ENCODE measurements at regions not wholly inside any gene's neighbourhood (a gene's known extent, or its start where the extent isn't known, plus 50 kb on each side); places are given as distances from the start of the nearest gene placed in this dataset.
"Not testable (repeated sequence)": the region's sequence is repeated elsewhere in the genome, so short reads cannot be mapped to it uniquely, and the experiment has no call there.

- DNase-seq (ENCODE audit: low read depth), result no peak
Observed at GRCh38 chr6:85357651-85358050, 92.2 kb upstream of the NT5E start.

GRCh38 chr6:85356743-85357142, 93.1 kb upstream of the NT5E start:
- not testable (repeated sequence) for DNase-seq (ENCODE audit: low read depth)

GRCh38 chr6:85355816-85356215, 94.1 kb upstream of the NT5E start:
- DNase-seq (ENCODE audit: low read depth), result no peak

- peak; percentile 80 for DNase-seq (ENCODE audit: low read depth)
Observed at GRCh38 chr6:85354761-85355618, 94.9 kb upstream of the NT5E start.

GRCh38 chr6:85353012-85353411, 96.9 kb upstream of the NT5E start:
- no peak for DNase-seq (ENCODE audit: low read depth)

- no peak for DNase-seq (ENCODE audit: low read depth)
Observed at GRCh38 chr6:85348643-85349042, 101.2 kb upstream of the NT5E start.

- DNase-seq (ENCODE audit: low read depth), result no peak
Observed at GRCh38 chr6:85347812-85348211, 102.1 kb upstream of the NT5E start.

- DNase-seq (ENCODE audit: low read depth), result no peak
Observed at GRCh38 chr6:85346196-85346595, 103.7 kb upstream of the NT5E start.

- no peak for DNase-seq (ENCODE audit: low read depth)
Observed at GRCh38 chr6:85344996-85345395, 104.9 kb upstream of the NT5E start.

GRCh38 chr6:85343428-85343827, 106.5 kb upstream of the NT5E start:
- DNase-seq (ENCODE audit: low read depth), result no peak

- no peak for DNase-seq (ENCODE audit: low read depth)
Observed at GRCh38 chr6:85329196-85329595, 120.7 kb upstream of the NT5E start.

- DNase-seq (ENCODE audit: low read depth), result not testable (repeated sequence)
Observed at GRCh38 chr6:85325811-85326210, 124.1 kb upstream of the NT5E start.

- peak; percentile 69 for DNase-seq (ENCODE audit: low read depth)
Observed at GRCh38 chr6:85323435-85324040, 126.3 kb upstream of the NT5E start.

- no peak for DNase-seq (ENCODE audit: low read depth)
Observed at GRCh38 chr6:85322446-85323105, 127.3 kb upstream of the NT5E start.

- DNase-seq (ENCODE audit: low read depth), result peak; percentile 55
Observed at GRCh38 chr6:85321906-85322305, 128.0 kb upstream of the NT5E start.

GRCh38 chr6:85314586-85314985, 135.3 kb upstream of the NT5E start:
- no peak for DNase-seq (ENCODE audit: low read depth)

GRCh38 chr6:85300581-85300980, 149.3 kb upstream of the NT5E start:
- DNase-seq (ENCODE audit: low read depth), result no peak

GRCh38 chr6:85298553-85298952, 151.3 kb upstream of the NT5E start:
- no peak for DNase-seq (ENCODE audit: low read depth)

- DNase-seq (ENCODE audit: low read depth), result no peak
Observed at GRCh38 chr6:85291326-85291725, 158.6 kb upstream of the NT5E start.

- no peak for DNase-seq (ENCODE audit: low read depth)
Observed at GRCh38 chr6:85287654-85288053, 162.2 kb upstream of the NT5E start.

- DNase-seq (ENCODE audit: low read depth), result no peak
Observed at GRCh38 chr6:85287158-85287557, 162.7 kb upstream of the NT5E start.

GRCh38 chr6:85286507-85286906, 163.4 kb upstream of the NT5E start:
- DNase-seq (ENCODE audit: low read depth), result not testable (repeated sequence)

- no peak for DNase-seq (ENCODE audit: low read depth)
Observed at GRCh38 chr6:85285934-85286333, 163.9 kb upstream of the NT5E start.
